SK-N-MC (cell line): ENCODE measurements at regions not wholly inside any gene's neighbourhood (a gene's known extent, or its start where the extent isn't known, plus 50 kb on each side); places are given as distances from the start of the nearest gene placed in this dataset.

Experiments
- DNase-seq: peaks from one replicate; pipeline ENCODE4 v3.0.0-alpha.2; 2011; ENCODE audit warnings: low read depth, low spot score
- H3K27ac ChIP-seq: fragments of 200-600 bp; sonication (generic); 2 replicates; pipeline ENCODE4 v1.5.1; 2016; ENCODE audit warnings: mixed run types
- H3K36me3 ChIP-seq: fragments of 200-600 bp; sonication (generic); 2 replicates; pipeline ENCODE4 v1.6.1; 2017; ENCODE audit warnings: antibody characterized with exemption, low read length, mixed read lengths; ENCODE audit not compliant: insufficient read depth
- H3K4me3 ChIP-seq: fragments of 200-600 bp; sonication (generic); 2 replicates; pipeline ENCODE4 v1.5.1; 2016
- H3K9ac ChIP-seq: fragments of 200-600 bp; sonication (generic); 2 replicates; pipeline ENCODE4 v1.8.0; 2017; ENCODE audit warnings: mixed run types, mixed read lengths; ENCODE audit not compliant: insufficient read length
- H3K9me3 ChIP-seq: fragments of 200-600 bp; sonication (generic); 2 replicates; pipeline ENCODE4 v1.6.1; 2017; ENCODE audit warnings: low read depth, mild to moderate bottlenecking, antibody characterized with exemption, low read length, moderate library complexity, mixed read lengths
- EZH2 ChIP-seq: fragments of 200-600 bp; sonication (generic); IDR thresholded peaks from one replicate; pipeline ENCODE4 v1.6.1; 2017; ENCODE audit warnings: antibody characterized with exemption
- FOXP2 ChIP-seq: optimal IDR thresholded peaks from 2 replicates; pipeline ENCODE3; 2011; ENCODE audit warnings: mild to moderate bottlenecking, moderate library complexity; ENCODE audit not compliant: insufficient read depth; ENCODE audit errors: extremely low read length, control extremely low read depth
- POLR2AphosphoS5 ChIP-seq: IDR thresholded peaks from 2 replicates; pipeline ENCODE4 v1.6.1; 2012; ENCODE audit warnings: mild to moderate bottlenecking, low read depth, low read length, borderline replicate concordance

- H3K36me3 ChIP-seq: no peaks in the 10 kb centered on the region
- no peaks in the 10 kb centered on the region for H3K9me3 ChIP-seq
- DNase-seq: no peak
- no peak for TF ChIP-seq EZH2
- TF ChIP-seq POLR2AphosphoS5: no peak
- no peak for TF ChIP-seq FOXP2
- H3K4me3 ChIP-seq: no peak overlapping the region
- no peak overlapping the region for H3K27ac ChIP-seq
- H3K9ac ChIP-seq: no peak overlapping the region
Measured at GRCh38 chr14:104517867-104518266, 61.7 kb upstream of the C14orf180 start.

- no peak overlapping the region for H3K9ac ChIP-seq
- DNase-seq: no peak
- H3K36me3 ChIP-seq: no peaks in the 10 kb centered on the region
- H3K27ac ChIP-seq: no peak overlapping the region
- no peak overlapping the region for H3K4me3 ChIP-seq
- TF ChIP-seq POLR2AphosphoS5 (no peak), FOXP2 (no peak), EZH2 (no peak)
- no peaks in the 10 kb centered on the region for H3K9me3 ChIP-seq
Measured at GRCh38 chr14:104518659-104519350, 60.8 kb upstream of the C14orf180 start.

- no peaks in the 10 kb centered on the region for H3K36me3 ChIP-seq
- H3K4me3 ChIP-seq: no peak overlapping the region
- DNase-seq: no peak
- no peak overlapping the region for H3K9ac ChIP-seq
- H3K27ac ChIP-seq: no peak overlapping the region
- H3K9me3 ChIP-seq: no peaks in the 10 kb centered on the region
- TF ChIP-seq FOXP2: no peak
- no peak for TF ChIP-seq EZH2
- no peak for TF ChIP-seq POLR2AphosphoS5
Measured at GRCh38 chr14:104519721-104520120, 59.8 kb upstream of the C14orf180 start.

GRCh38 chr14:104520620-104521410, 58.7 kb upstream of the C14orf180 start:
- H3K36me3 ChIP-seq: no peaks in the 10 kb centered on the region
- no peak overlapping the region for H3K4me3 ChIP-seq
- no peak for DNase-seq
- H3K9ac ChIP-seq: no peak overlapping the region
- H3K27ac ChIP-seq: no peak overlapping the region
- TF ChIP-seq FOXP2 (no peak), EZH2 (no peak), POLR2AphosphoS5 (no peak)
- H3K9me3 ChIP-seq: no peaks in the 10 kb centered on the region

- Histone ChIP-seq H3K9me3 (no peaks in the 10 kb centered on the region), H3K9ac (no peak overlapping the region), H3K4me3 (no peak overlapping the region), H3K27ac (no peak overlapping the region), H3K36me3 (no peaks in the 10 kb centered on the region)
- TF ChIP-seq POLR2AphosphoS5 (no peak), FOXP2 (no peak), EZH2 (no peak)
- DNase-seq: no peak
Measured at GRCh38 chr14:104521816-104522745, 57.5 kb upstream of the C14orf180 start.

- no peak overlapping the region for H3K27ac ChIP-seq
- no peak overlapping the region for H3K9ac ChIP-seq
- H3K9me3 ChIP-seq: no peaks in the 10 kb centered on the region
- H3K4me3 ChIP-seq: no peak overlapping the region
- no peak for TF ChIP-seq FOXP2
- no peak for TF ChIP-seq EZH2
- no peak for TF ChIP-seq POLR2AphosphoS5
- H3K36me3 ChIP-seq: no peaks in the 10 kb centered on the region
- DNase-seq: no peak
Measured at GRCh38 chr14:104522926-104523545, 56.5 kb upstream of the C14orf180 start.

- no peak for DNase-seq
- Histone ChIP-seq H3K9me3 (no peaks in the 10 kb centered on the region), H3K9ac (no peak overlapping the region), H3K36me3 (no peaks in the 10 kb centered on the region), H3K4me3 (no peak overlapping the region), H3K27ac (no peak overlapping the region)
- TF ChIP-seq FOXP2 (no peak), EZH2 (no peak), POLR2AphosphoS5 (no peak)
Measured at GRCh38 chr14:104523546-104523935, 56.0 kb upstream of the C14orf180 start.
